GM21381 (cell line): ENCODE measurements at regions not wholly inside any gene's neighbourhood (a gene's known extent, or its start where the extent isn't known, plus 50 kb on each side); places are given as distances from the start of the nearest gene placed in this dataset.
"Not testable (repeated sequence)": the region's sequence is repeated elsewhere in the genome, so short reads cannot be mapped to it uniquely, and the experiment has no call there.

Experiments
- ATAC-seq: cut with Tn5 transposase; IDR thresholded peaks from one replicate; pipeline ENCODE4 v1.9.1; 2021; ENCODE audit warnings: mild to moderate bottlenecking, moderate library complexity; ENCODE audit not compliant: unreplicated experiment

GRCh38 chr6:3960754-3961361 lies 111.7 kb downstream of the FAM50B start:
- no peak for ATAC-seq

- no peak for ATAC-seq
Measured at GRCh38 chr6:3961581-3962215, 112.5 kb downstream of the FAM50B start.

GRCh38 chr6:3962291-3963280 lies 113.4 kb downstream of the FAM50B start:
- no peak for ATAC-seq

- ATAC-seq = no peak
Measured at GRCh38 chr6:3963426-3963825, 114.3 kb downstream of the FAM50B start.

GRCh38 chr6:3965071-3965718 lies 113.7 kb downstream of the FAM217A start:
- ATAC-seq = no peak

- no peak for ATAC-seq
Measured at GRCh38 chr6:3966426-3966825, 112.5 kb downstream of the FAM217A start.

GRCh38 chr6:3970097-3970496 lies 108.8 kb downstream of the FAM217A start:
- ATAC-seq = no peak

GRCh38 chr6:3973152-3973551 lies 105.8 kb downstream of the FAM217A start:
- not testable (repeated sequence) for ATAC-seq

- ATAC-seq = peak; percentile 77
Measured at GRCh38 chr6:3977875-3978711, 100.8 kb downstream of the FAM217A start.

- not testable (repeated sequence) for ATAC-seq
Measured at GRCh38 chr6:3978966-3979365, 100.0 kb downstream of the FAM217A start.

GRCh38 chr6:3981917-3982316 lies 97.0 kb downstream of the FAM217A start:
- no peak for ATAC-seq

- no peak for ATAC-seq
Measured at GRCh38 chr6:3983778-3984177, 95.2 kb downstream of the FAM217A start.

GRCh38 chr6:3984494-3984893 lies 94.4 kb downstream of the FAM217A start:
- ATAC-seq = no peak

- ATAC-seq = no peak
Measured at GRCh38 chr6:3986241-3986640, 92.7 kb downstream of the FAM217A start.

- no peak for ATAC-seq
Measured at GRCh38 chr6:3987053-3987452, 91.9 kb downstream of the FAM217A start.

- ATAC-seq = no peak
Measured at GRCh38 chr6:3987576-3987975, 91.4 kb downstream of the FAM217A start.

- ATAC-seq = peak; percentile 79
Measured at GRCh38 chr6:3990692-3991491, 88.0 kb downstream of the FAM217A start.

- no peak for ATAC-seq
Measured at GRCh38 chr6:3991941-3992340, 87.0 kb downstream of the FAM217A start.

- ATAC-seq = no peak
Measured at GRCh38 chr6:3996349-3996748, 82.6 kb downstream of the FAM217A start.
